ENCODE measurements at regions not wholly inside any gene's neighbourhood (a gene's known extent, or its start where the extent isn't known, plus 50 kb on each side); places are given as distances from the start of the nearest gene placed in this dataset.

DNA sequence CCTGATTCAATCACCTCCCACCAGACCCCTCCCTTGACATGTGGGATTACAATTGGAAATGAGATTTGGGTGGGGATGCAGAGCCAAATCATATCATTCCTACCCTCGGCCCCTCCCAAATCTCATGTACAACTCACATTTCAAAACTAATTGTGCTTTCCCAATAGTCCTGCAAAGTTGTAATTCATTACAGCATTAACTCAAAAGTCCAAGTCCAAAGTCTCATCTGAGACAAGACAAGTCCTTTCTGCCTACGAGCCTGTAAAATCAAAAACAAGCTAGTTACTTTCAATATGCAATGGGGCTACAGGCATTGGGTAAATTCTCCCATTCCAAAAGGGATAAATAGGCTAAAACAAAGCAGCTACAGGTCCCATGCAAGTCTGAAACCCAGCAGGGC is 634.6 kb downstream of the SLC6A15 start:
- no peak overlapping the region for H3K4me3 ChIP-seq (ENCODE audit: low read depth, low read length)
- H3K9me3 ChIP-seq (ENCODE audit: severe bottlenecking) = no peaks in the 10 kb centered on the region
- no peaks in the 10 kb centered on the region for H3K27me3 ChIP-seq (ENCODE audit: insufficient read depth, low read depth, severe bottlenecking)
- H3K36me3 ChIP-seq = no peaks in the 10 kb centered on the region
- no peak for DNase-seq
- TF ChIP-seq, protein P1, sequence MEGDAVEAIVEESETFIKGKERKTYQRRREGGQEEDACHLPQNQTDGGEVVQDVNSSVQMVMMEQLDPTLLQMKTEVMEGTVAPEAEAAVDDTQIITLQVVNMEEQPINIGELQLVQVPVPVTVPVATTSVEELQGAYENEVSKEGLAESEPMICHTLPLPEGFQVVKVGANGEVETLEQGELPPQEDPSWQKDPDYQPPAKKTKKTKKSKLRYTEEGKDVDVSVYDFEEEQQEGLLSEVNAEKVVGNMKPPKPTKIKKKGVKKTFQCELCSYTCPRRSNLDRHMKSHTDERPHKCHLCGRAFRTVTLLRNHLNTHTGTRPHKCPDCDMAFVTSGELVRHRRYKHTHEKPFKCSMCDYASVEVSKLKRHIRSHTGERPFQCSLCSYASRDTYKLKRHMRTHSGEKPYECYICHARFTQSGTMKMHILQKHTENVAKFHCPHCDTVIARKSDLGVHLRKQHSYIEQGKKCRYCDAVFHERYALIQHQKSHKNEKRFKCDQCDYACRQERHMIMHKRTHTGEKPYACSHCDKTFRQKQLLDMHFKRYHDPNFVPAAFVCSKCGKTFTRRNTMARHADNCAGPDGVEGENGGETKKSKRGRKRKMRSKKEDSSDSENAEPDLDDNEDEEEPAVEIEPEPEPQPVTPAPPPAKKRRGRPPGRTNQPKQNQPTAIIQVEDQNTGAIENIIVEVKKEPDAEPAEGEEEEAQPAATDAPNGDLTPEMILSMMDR (IDR thresholded peaks at IDR 0.05; ENCODE audit: low read depth, low read length) = no peak
- no peak overlapping the region for H3K27ac ChIP-seq

DNA sequence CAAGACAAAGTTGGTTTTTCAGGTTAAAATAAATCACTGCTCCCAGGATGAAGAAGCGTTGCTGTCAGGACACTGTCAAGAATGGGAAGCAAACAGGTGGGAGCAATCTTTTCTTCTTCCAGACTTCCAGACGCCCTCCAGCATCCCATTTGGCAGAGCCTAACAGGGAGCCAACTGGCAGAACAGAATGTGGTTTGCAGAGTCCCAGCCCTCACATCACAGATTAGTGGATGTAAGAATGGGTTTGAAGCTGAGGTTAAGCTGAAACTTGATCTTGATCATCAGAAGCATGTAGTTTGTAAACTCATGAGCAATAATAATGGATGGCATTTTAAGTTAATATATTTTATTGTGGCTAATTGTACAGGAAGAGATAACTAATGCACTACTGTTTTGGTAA is 636.4 kb downstream of the SLC6A15 start:
- no peak for DNase-seq
- Histone ChIP-seq H3K4me3 (ENCODE audit: low read depth, low read length) (no peak overlapping the region), H3K9me3 (ENCODE audit: severe bottlenecking) (no peaks in the 10 kb centered on the region), H3K27ac (no peak overlapping the region), H3K27me3 (ENCODE audit: insufficient read depth, low read depth, severe bottlenecking) (no peaks in the 10 kb centered on the region), H3K36me3 (no peaks in the 10 kb centered on the region)
- TF ChIP-seq, protein P1 (IDR thresholded peaks at IDR 0.05; ENCODE audit: low read depth, low read length) = no peak

DNA sequence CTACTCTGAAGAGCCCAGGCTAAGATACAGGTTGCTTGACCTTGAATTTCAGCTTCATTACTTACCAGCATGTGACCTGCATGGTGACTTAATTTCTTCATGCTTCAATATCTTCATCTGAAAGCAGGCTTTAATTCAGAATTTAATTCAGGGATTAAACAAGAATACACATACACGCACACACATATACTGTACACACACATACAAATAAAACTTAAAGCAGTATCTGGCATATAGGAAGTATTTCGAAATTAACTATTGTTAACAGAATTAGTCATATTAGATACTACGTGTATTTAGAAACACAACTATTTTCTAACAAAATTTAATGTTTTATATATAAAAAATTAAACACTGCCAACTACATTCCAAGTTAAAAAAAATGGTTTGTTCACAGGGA is 640.3 kb downstream of the SLC6A15 start:
- no peaks in the 10 kb centered on the region for H3K27me3 ChIP-seq (ENCODE audit: insufficient read depth, low read depth, severe bottlenecking)
- H3K36me3 ChIP-seq = no peaks in the 10 kb centered on the region
- TF ChIP-seq, protein P1 (IDR thresholded peaks at IDR 0.05; ENCODE audit: low read depth, low read length) = no peak
- no peaks in the 10 kb centered on the region for H3K9me3 ChIP-seq (ENCODE audit: severe bottlenecking)
- no peak for DNase-seq
- no peak overlapping the region for H3K27ac ChIP-seq
- no peak overlapping the region for H3K4me3 ChIP-seq (ENCODE audit: low read depth, low read length)

DNA sequence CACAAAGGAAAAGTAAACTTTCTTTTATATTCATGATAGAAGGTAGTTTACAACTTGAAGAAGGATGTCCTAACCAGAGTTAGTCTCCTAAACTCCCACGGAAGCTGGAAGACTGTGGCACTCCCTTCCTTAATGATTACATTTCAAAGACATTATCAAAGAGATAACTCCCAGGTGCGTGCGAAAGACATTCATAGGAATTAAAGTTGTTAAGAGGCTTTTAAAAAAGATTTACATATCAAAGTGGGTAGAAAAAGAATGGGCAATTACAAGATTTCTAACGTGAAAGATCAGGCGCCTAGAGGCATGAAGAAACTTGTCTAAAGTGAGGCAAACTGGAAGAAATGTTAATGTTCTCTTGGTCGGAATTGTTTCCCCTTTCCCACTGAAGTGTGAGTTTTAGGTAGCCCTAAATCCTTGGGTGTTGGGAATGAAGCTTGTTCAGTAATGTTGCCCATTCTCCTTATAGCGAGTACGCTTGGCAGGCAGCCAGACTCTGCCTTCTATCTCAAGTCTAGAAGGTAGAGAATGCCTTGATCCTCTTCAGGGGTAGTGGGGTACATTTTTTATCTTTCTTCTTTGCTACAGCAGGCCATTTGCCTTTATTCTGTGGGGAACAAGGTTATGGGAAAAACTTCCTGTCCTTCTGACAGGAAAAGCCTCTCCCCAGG is 642.0 kb downstream of the SLC6A15 start:
- no peaks in the 10 kb centered on the region for H3K36me3 ChIP-seq
- H3K4me3 ChIP-seq (ENCODE audit: low read depth, low read length) = no peak overlapping the region
- H3K27me3 ChIP-seq (ENCODE audit: insufficient read depth, low read depth, severe bottlenecking) = no peaks in the 10 kb centered on the region
- no peak for DNase-seq
- H3K27ac ChIP-seq = no peak overlapping the region
- H3K9me3 ChIP-seq (ENCODE audit: severe bottlenecking) = no peaks in the 10 kb centered on the region
- TF ChIP-seq, protein P1 (IDR thresholded peaks at IDR 0.05; ENCODE audit: low read depth, low read length) = no peak

DNA sequence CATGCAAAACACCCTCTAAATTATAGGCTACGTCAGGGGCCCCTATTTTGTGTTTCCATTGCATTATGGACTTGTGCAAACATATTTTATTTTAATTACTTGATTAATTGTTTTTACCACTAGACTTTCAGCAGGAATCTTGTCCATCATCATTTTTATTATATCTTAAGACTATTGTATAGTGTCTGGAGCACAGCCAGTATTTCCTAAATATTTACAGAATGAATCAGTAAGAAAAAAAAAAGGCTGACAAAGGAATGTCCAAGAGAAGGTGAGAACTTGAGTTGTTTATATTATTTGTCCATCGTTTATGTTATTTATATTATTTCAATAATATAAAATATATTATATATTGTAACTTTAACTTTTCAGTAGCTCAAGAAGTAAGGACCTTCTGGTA is 664.7 kb downstream of the SLC6A15 start:
- no peaks in the 10 kb centered on the region for H3K9me3 ChIP-seq (ENCODE audit: severe bottlenecking)
- H3K27me3 ChIP-seq (ENCODE audit: insufficient read depth, low read depth, severe bottlenecking) = no peaks in the 10 kb centered on the region
- TF ChIP-seq, protein P1 (IDR thresholded peaks at IDR 0.05; ENCODE audit: low read depth, low read length) = no peak
- no peak overlapping the region for H3K4me3 ChIP-seq (ENCODE audit: low read depth, low read length)
- H3K27ac ChIP-seq = no peak overlapping the region
- DNase-seq = no peak
- H3K36me3 ChIP-seq = no peaks in the 10 kb centered on the region

DNA sequence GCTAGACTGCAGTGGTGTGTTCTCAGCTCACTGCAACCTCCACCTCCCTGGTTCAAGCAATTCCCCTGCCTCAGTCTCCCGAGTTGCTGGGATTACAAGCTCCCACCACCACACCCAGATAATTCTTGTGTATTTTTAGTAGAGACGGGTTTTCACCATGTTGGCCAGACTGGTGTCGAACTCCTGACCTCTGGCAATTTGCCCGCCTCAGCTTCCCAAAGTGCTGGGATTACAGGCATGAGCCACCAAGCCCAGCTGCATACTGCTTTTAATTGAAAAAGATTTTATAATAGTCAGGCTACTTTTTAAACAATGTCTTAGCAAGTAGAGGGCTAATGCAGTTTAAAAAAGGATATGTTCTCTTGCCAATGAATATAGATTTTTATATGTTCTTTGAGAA is 668.9 kb downstream of the SLC6A15 start:
- no peak for DNase-seq
- H3K27me3 ChIP-seq (ENCODE audit: insufficient read depth, low read depth, severe bottlenecking) = no peaks in the 10 kb centered on the region
- H3K27ac ChIP-seq = no peak overlapping the region
- no peaks in the 10 kb centered on the region for H3K9me3 ChIP-seq (ENCODE audit: severe bottlenecking)
- H3K36me3 ChIP-seq = no peaks in the 10 kb centered on the region
- TF ChIP-seq, protein P1 (IDR thresholded peaks at IDR 0.05; ENCODE audit: low read depth, low read length) = no peak
- no peak overlapping the region for H3K4me3 ChIP-seq (ENCODE audit: low read depth, low read length)

Data from WERI-Rb-1 (cell line).